ENCODE measurements at regions not wholly inside any gene's neighbourhood (a gene's known extent, or its start where the extent isn't known, plus 50 kb on each side); places are given as distances from the start of the nearest gene placed in this dataset.

GRCh38 chr14:83467811-83468210 is 1934.2 kb upstream of the SEL1L start:
- in situ Hi-C loops (cut with MboI; ENCODE audit: low pct_ligation_motif_present in 1 of 4, low pct_unique_long_range_greater_than_20kb in 1 of 4, low sequenced_read_pairs in 3 of 4) = no loop called here
- WGBS, 2 donors (ENCODE audit: low coverage in 1 of 2) = 37 to 47% methylated on average over 3 of the region's 3 CpGs

DNA sequence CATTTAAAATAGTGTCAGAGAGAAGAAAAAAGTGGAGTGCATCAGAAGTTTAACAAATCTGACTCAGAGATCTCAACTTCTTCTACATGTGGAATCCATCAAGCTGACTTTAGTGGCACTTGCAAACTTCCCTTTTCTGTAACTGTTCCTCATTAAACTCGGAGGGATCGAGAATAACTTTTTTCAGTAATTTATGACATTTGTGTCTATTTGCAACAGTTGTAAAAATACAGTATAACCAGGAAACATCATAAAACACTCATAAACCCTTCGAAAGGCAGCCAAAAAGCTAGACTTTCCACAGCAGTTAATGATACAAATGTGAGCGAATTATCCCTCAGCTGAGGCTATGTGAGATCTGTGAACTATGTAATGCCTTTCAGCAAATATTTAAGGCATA is 1936.8 kb upstream of the SEL1L start:
- Histone ChIP-seq H3K36me3 (no peaks in the 10 kb centered on the region), H3K4me3 (no peak overlapping the region), H3K9me3 (no peaks in the 10 kb centered on the region), H3K4me1 (no peaks in the 10 kb centered on the region), H3K27me3 (no peaks in the 10 kb centered on the region), H3K27ac (no peak overlapping the region)
- DNase-seq = no peak
- TF ChIP-seq CTCF (IDR thresholded peaks at IDR 0.05) (no peak), POLR2A (IDR thresholded peaks at IDR 0.05) (no peak), POLR2AphosphoS5 (IDR thresholded peaks at IDR 0.05) (no peak), EP300 (IDR thresholded peaks at IDR 0.05; ENCODE audit: low read depth) (no peak)
- intact Hi-C loops (cut with DNase I; ENCODE audit: low total_unique reads) = no loop called here
- 26 to 30% methylated on average over 3 to 4 of the region's 4 CpGs for WGBS, 2 donors (ENCODE audit: low coverage in 1 of 2)
- in situ Hi-C loops (cut with MboI; ENCODE audit: low pct_ligation_motif_present in 1 of 4, low pct_unique_long_range_greater_than_20kb in 1 of 4, low sequenced_read_pairs in 3 of 4) = no loop called here

More at GRCh38 chr14:83467811-83468210, 1934.2 kb upstream of the SEL1L start:
- no peaks in the 10 kb centered on the region for H3K36me3 ChIP-seq
- intact Hi-C loops (cut with DNase I; ENCODE audit: low total_unique reads) = no loop called here
- no peaks in the 10 kb centered on the region for H3K4me1 ChIP-seq
- no peak for TF ChIP-seq CTCF (IDR thresholded peaks at IDR 0.05)
- no peak for TF ChIP-seq EP300 (IDR thresholded peaks at IDR 0.05; ENCODE audit: low read depth)
- no peak for TF ChIP-seq POLR2A (IDR thresholded peaks at IDR 0.05)
- no peak for TF ChIP-seq POLR2AphosphoS5 (IDR thresholded peaks at IDR 0.05)
- no peaks in the 10 kb centered on the region for H3K27me3 ChIP-seq
- no peak overlapping the region for H3K4me3 ChIP-seq
- DNase-seq = no peak
- H3K27ac ChIP-seq = no peak overlapping the region
- H3K9me3 ChIP-seq = no peaks in the 10 kb centered on the region

DNA sequence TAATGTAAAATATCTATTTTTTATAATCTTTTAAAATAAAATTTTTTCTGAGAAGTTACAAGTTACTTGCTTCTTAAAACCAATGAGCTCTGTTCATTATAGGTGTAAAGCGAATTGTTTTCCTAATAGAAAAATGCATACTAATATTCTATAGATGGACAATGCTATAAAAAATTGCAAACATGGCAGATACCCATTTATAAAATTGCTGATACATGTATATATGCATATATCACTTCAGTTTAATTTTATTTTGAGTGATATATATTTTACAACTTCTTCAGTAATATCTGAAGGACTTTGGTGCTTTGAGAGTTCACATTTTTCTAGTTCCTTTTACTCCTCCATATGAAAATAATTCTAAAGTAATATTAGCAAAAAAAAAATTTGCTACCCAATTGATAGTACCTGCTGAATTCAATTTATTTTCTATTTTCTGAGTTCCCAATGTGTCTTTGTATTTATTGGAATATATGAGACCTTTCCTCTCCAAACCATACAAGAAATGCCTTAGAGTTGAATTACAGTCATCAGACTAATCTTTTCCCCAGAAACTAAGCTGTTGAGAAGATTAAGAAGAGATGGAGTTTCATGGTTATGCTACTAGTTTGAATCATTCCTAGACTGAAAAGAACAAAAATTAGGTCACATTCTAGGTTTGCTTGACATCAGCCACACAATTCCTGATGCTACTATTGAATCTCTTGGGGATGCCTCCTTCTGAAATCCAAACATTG is 1937.5 kb upstream of the SEL1L start:
- intact Hi-C loops (cut with DNase I; ENCODE audit: low total_unique reads) (no loop called here), in situ Hi-C loops (cut with MboI; ENCODE audit: low pct_ligation_motif_present in 1 of 4, low pct_unique_long_range_greater_than_20kb in 1 of 4, low sequenced_read_pairs in 3 of 4) (no loop called here)
- Histone ChIP-seq H3K36me3 (no peaks in the 10 kb centered on the region), H3K27ac (no peak overlapping the region), H3K4me3 (no peak overlapping the region), H3K4me1 (no peaks in the 10 kb centered on the region), H3K27me3 (no peaks in the 10 kb centered on the region), H3K9me3 (no peaks in the 10 kb centered on the region)
- 78 to 86% methylated on average over 1 of the region's 1 CpG for WGBS, 2 donors (ENCODE audit: low coverage in 1 of 2)
- TF ChIP-seq POLR2AphosphoS5 (IDR thresholded peaks at IDR 0.05) = no peak
- no peak for TF ChIP-seq EP300 (IDR thresholded peaks at IDR 0.05; ENCODE audit: low read depth)
- TF ChIP-seq CTCF (IDR thresholded peaks at IDR 0.05) = no peak
- TF ChIP-seq POLR2A (IDR thresholded peaks at IDR 0.05) = no peak
- no peak for DNase-seq

- intact Hi-C loops (cut with DNase I; ENCODE audit: low total_unique reads) = no loop called here
- no peak for DNase-seq
- in situ Hi-C loops (cut with MboI; ENCODE audit: low pct_ligation_motif_present in 1 of 4, low pct_unique_long_range_greater_than_20kb in 1 of 4, low sequenced_read_pairs in 3 of 4) = no loop called here
- Histone ChIP-seq H3K27me3 (no peaks in the 10 kb centered on the region), H3K36me3 (no peaks in the 10 kb centered on the region), H3K4me3 (no peak overlapping the region), H3K27ac (no peak overlapping the region), H3K9me3 (no peaks in the 10 kb centered on the region), H3K4me1 (no peaks in the 10 kb centered on the region)
- TF ChIP-seq CTCF (IDR thresholded peaks at IDR 0.05) (no peak), EP300 (IDR thresholded peaks at IDR 0.05; ENCODE audit: low read depth) (no peak), POLR2AphosphoS5 (IDR thresholded peaks at IDR 0.05) (no peak), POLR2A (IDR thresholded peaks at IDR 0.05) (no peak)
- WGBS, 2 donors (ENCODE audit: low coverage in 1 of 2) = 68 to 71% methylated on average over 2 to 3 of the region's 3 CpGs
These were observed 1940.0 kb upstream of the SEL1L start for GRCh38 chr14:83473416-83474235.

Measured in transverse colon (tissue), 4 donors.